ENCODE measurements at regions not wholly inside any gene's neighbourhood (a gene's known extent, or its start where the extent isn't known, plus 50 kb on each side); places are given as distances from the start of the nearest gene placed in this dataset.

DNA sequence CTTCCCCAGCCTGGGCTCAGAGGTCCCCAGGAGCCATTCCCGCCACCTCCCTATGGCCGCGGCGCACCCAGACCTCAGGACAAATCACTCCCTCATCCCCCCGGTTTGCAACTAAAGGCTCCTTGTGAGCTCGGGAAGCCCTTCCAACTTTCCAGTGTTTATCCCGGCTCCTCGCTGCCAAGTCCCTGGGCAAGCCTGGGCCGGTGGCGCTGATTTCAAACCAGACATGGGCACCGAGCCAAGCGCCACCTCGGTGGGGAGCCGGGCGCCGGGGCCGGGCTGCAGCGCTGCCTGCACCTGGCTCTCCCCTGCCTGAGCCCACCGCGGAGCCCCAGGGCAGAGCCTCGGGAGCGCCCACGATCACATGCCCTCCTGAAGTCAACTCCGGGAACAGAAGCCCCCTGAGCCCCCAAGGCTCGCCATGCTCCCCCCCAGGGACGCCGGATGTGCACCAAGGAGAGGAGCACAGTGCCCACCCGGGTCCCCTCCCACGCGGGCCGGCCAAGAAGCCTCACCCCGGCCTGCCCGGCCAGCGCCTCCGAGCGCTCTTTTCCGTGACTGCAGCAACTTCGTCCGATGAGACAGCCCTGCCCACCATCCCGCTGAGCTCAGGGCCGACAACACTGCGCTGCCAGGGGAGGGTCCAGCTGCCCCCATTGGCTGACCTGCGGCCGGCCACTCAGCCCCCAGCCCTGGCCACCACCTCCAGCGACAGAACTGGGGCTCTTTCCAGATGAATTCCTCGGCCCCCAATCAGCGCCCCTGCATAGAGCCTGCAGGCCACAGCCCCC lies 50.0 kb downstream of the NCOR2 start:
- DNase-seq (ENCODE audit: insufficient read length, low spot score) (no peak), FAIRE-seq (no peak)
- no peak for TF ChIP-seq POLR2A (IDR thresholded peaks at IDR 0.05; ENCODE audit: low read depth, low read length)
- TF ChIP-seq TAF1 (IDR thresholded peaks at IDR 0.05; ENCODE audit: low read depth, low read length): no peak
- no peak for TF ChIP-seq SPI1 (IDR thresholded peaks at IDR 0.05; ENCODE audit: low read depth, low read length)
- no peak for TF ChIP-seq POU2F2 (IDR thresholded peaks at IDR 0.05; ENCODE audit: low read depth, low read length)
- TF ChIP-seq PAX5 (IDR thresholded peaks at IDR 0.05; ENCODE audit: insufficient read depth, low read length, severe bottlenecking): no peak
- no peak for TF ChIP-seq POLR2AphosphoS5 (IDR thresholded peaks at IDR 0.05; ENCODE audit: low read depth, low read length)

DNA sequence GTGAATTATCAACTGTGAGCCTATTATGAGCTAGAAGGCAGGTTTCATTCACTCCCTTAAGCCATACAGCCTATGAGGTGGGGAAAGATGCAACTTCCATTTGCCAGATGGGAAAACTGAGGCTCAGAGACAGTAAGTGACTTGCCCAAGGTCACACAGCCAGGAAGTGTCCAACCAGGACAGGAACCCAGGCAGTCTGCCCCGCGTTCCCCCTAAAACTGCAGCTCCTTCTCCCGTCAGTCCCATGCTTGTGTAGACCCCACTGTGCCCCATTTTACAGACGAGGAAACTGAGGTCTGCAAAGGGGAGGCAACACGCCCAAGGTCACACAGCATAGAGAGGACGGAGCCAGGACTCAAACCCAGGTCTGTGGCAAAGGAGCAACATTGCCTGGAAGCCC lies 50.6 kb downstream of the NCOR2 start:
- DNase-seq (ENCODE audit: insufficient read length, low spot score) (no peak), FAIRE-seq (no peak)

DNA sequence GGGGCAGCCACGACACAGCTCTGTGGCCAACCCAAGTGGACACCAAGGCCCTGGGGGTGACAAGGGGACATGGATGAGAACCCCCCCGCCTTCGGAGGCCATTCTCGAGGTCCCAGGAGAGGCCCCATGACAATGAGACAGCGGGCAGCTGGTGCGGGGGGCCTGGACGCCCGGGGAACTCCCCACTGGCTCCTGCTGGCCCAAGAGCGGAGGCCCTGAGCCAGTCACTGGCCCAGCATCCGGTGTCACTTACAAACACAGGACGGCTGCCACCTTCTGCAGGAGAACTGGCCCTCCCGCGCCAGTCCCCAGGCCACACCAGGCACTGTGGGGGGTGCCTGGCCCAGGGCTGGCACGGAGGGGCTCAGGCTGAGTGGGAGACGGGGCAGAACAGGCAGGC lies 51.4 kb downstream of the NCOR2 start:
- no peak for FAIRE-seq
- DNase-seq (ENCODE audit: insufficient read length, low spot score): no peak
- TF ChIP-seq POU2F2 (IDR thresholded peaks at IDR 0.05; ENCODE audit: low read depth, low read length) (no peak), TAF1 (IDR thresholded peaks at IDR 0.05; ENCODE audit: low read depth, low read length) (no peak), PAX5 (IDR thresholded peaks at IDR 0.05; ENCODE audit: insufficient read depth, low read length, severe bottlenecking) (no peak), POLR2A (IDR thresholded peaks at IDR 0.05; ENCODE audit: low read depth, low read length) (no peak), SPI1 (IDR thresholded peaks at IDR 0.05; ENCODE audit: low read depth, low read length) (no peak)

More for the DNA sequence above, 50.6 kb downstream of the NCOR2 start:
- TF ChIP-seq SPI1 (IDR thresholded peaks at IDR 0.05; ENCODE audit: low read depth, low read length): no peak

DNA sequence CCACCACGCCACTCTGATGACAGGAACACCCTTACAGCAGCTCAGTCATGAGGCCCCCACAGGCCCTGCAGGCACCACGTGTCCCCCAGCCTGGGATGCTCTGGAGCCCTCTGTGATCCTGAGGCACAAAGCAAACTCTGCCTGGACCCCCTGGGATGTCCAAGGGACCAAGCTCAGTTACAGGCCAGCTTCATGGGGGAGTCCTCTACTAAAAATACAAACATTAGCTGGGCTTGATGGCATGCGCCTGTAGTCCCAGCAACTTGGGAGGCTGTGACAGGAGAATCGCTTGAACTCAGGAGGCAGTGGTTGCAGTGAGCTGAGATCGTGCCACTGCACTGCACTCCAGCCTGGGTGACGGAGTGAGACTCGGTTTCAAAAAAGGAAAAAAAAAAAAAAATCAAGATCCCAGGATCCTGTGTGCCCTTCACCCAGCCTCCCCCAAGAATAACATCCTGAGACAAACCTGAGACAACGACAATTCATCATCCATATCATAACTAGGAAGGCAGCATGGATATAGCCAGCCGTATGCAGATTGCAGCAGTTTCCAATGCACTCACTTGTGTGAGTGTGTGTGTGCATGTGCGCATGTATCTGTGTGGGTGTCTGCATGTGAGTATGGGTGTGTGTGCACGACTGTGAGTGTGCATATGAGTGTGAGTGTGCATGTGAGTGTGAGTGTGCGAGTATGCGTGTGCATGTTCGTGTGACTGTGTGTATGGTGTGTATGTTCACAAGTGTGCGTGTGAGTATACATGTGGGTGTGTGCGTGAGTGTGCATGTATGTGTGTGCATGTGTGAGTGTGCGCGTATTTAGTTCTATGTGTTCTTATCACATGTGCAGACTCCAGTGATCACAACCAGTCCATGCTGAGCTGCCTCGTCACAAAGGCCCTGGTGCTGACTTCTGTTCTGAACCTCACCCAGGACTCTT lies 52.1 kb downstream of the NCOR2 start:
- TF ChIP-seq PAX5 (IDR thresholded peaks at IDR 0.05; ENCODE audit: insufficient read depth, low read length, severe bottlenecking) (no peak), SPI1 (IDR thresholded peaks at IDR 0.05; ENCODE audit: low read depth, low read length) (no peak), POU2F2 (IDR thresholded peaks at IDR 0.05; ENCODE audit: low read depth, low read length) (no peak), POLR2A (IDR thresholded peaks at IDR 0.05; ENCODE audit: low read depth, low read length) (no peak), TAF1 (IDR thresholded peaks at IDR 0.05; ENCODE audit: low read depth, low read length) (no peak), POLR2AphosphoS5 (IDR thresholded peaks at IDR 0.05; ENCODE audit: low read depth, low read length) (no peak)
- DNase-seq (ENCODE audit: insufficient read length, low spot score): no peak
- peak; percentile 87 for FAIRE-seq

DNA sequence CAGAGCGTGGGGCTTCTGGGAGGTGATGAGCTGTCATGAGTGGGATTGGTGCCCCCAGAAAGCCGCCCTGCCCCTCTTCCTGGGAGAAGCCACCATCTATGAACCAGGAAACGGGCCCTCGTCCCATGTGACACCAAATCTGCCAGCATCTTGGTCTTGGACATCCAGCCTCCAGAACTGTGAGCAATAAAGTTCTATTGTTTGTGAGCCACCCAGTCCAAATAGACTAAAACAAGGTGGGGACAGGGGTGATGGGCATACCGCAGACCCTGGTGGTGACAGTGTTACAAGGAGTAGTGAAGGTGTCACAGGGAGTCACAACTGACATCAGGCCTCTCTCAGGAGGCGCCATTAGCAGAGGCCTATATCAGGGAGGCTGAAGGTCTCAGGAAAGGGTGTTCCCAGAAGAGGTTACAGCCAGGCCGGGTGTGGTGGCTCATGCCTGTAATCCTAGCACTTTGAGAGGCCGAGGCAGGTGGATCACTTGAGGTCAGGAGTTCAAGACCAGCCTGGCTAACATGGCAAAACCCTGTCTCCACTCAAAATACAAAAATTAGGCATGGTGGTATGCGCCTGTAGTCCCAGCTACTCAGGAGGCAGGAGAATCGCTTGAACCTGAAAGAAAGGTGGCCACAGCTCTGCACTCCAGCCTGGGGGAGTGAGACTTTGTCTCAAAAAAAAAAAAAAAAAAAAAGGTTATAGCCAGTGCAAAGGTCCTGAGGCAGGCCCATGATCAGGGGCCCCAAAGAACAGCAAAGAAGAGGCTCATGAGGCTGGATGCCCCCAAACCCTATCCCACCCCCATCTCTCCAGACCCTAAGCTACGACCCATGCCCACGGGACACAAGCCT lies 53.0 kb downstream of the NCOR2 start:
- no peak for TF ChIP-seq PAX5 (IDR thresholded peaks at IDR 0.05; ENCODE audit: insufficient read depth, low read length, severe bottlenecking)
- TF ChIP-seq SPI1 (IDR thresholded peaks at IDR 0.05; ENCODE audit: low read depth, low read length): no peak
- TF ChIP-seq TAF1 (IDR thresholded peaks at IDR 0.05; ENCODE audit: low read depth, low read length): no peak
- no peak for TF ChIP-seq POU2F2 (IDR thresholded peaks at IDR 0.05; ENCODE audit: low read depth, low read length)
- TF ChIP-seq POLR2A (IDR thresholded peaks at IDR 0.05; ENCODE audit: low read depth, low read length): no peak
- TF ChIP-seq POLR2AphosphoS5 (IDR thresholded peaks at IDR 0.05; ENCODE audit: low read depth, low read length): no peak
- DNase-seq (ENCODE audit: insufficient read length, low spot score) (no peak), FAIRE-seq (no peak)

DNA sequence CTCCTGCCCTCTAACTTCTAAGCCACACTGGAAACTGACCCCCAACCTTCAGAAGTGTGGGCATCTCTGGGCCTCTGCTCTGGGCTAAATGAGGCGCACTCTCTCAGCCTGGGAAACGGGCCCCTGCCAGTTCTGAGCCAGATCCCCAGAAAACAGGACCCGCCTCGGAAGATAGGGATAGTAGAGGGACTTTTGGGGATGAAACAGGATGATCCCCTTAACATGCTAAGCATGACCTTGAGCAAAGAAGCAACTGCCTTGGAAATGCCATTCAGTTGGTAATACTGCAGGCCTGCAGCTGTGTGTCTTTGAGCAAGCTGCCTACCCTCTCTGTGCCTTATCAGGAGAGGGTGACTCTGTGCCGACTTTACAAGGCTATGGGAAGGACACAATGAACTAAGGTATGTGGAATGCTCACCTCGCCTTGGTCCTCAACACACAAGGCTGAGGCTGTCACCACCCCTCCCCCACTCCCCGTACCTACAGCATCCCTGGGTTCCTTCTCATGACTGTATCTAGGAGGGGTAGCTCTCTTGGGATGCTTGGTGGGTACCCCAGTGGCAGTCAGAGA lies 54.0 kb downstream of the NCOR2 start:
- TF ChIP-seq TAF1 (IDR thresholded peaks at IDR 0.05; ENCODE audit: low read depth, low read length) (no peak), POLR2AphosphoS5 (IDR thresholded peaks at IDR 0.05; ENCODE audit: low read depth, low read length) (no peak), SPI1 (IDR thresholded peaks at IDR 0.05; ENCODE audit: low read depth, low read length) (no peak), PAX5 (IDR thresholded peaks at IDR 0.05; ENCODE audit: insufficient read depth, low read length, severe bottlenecking) (no peak), POU2F2 (IDR thresholded peaks at IDR 0.05; ENCODE audit: low read depth, low read length) (no peak), POLR2A (IDR thresholded peaks at IDR 0.05; ENCODE audit: low read depth, low read length) (no peak)
- FAIRE-seq: no peak
- DNase-seq (ENCODE audit: insufficient read length, low spot score): no peak

DNA sequence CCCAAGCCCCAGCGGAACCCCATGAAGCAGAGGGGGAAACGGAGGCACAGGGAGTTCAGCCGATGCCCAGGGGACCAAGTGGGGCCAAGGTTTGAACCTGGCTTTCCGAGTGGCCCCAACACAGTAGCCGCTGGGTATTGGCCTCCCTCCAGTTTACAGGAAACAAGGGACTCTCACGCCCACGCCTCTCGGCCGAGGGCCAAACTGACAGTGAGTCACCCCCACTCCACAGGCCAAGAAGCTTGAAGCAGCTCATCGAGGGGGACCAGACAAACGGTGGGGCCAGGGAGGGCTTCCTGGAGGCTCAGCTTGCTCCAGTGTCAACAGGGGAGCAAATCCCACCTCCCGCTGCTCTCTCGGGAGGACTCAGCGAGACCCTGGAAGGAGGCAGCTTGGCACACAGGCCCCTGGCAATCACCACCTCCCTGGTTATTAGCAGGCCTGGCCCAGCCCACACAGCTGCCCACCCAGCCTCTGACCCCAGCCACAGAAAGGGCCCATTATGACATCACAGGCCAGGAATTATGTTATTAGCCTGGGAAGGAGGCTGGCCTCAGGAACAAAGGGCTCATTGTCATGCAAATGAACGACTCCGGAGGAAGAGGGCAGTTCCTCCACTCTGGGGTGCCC lies 54.6 kb downstream of the NCOR2 start:
- no peak for FAIRE-seq
- DNase-seq (ENCODE audit: insufficient read length, low spot score): no peak

DNA sequence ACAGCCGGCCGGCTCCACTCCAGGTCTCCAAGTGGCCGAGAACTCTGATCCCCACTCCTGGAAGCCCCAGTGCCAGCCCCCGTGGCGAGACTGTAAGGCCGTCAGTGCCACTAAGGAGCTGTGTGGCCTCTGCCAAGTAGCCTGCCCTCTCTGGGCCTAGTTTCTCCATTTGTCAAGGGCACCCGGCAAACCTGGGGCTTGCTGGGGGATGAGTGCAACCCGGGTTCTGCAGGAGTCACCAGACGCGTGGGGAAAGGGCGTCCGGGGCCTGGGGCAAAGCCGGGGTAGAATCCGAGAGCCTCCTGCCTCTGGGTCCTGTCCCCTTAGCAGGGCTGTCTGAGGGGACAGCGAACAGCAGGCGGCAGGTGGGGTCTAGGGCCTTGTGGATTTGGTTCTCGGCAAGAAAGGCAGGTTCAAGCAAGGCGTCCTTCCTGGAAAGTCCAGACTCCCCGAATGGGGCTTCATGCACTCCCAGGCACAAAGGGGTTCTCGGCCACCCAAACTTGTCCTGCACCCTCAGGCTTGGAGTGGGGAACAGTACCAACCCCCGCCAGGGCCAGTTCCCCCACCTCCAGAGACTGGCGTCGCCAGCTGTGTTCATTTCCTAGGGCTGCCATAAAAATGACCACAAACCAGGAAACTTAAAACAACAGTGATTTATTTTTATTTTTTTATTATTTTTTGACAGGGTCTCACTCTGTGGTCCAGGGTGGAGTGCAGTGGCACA lies 56.0 kb downstream of the NCOR2 start:
- DNase-seq (ENCODE audit: insufficient read length, low spot score): no peak
- TF ChIP-seq PAX5 (IDR thresholded peaks at IDR 0.05; ENCODE audit: insufficient read depth, low read length, severe bottlenecking) (no peak), POLR2A (IDR thresholded peaks at IDR 0.05; ENCODE audit: low read depth, low read length) (no peak), POU2F2 (IDR thresholded peaks at IDR 0.05; ENCODE audit: low read depth, low read length) (no peak), POLR2AphosphoS5 (IDR thresholded peaks at IDR 0.05; ENCODE audit: low read depth, low read length) (no peak), TAF1 (IDR thresholded peaks at IDR 0.05; ENCODE audit: low read depth, low read length) (no peak), SPI1 (IDR thresholded peaks at IDR 0.05; ENCODE audit: low read depth, low read length) (no peak)
- no peak for FAIRE-seq

More for the DNA sequence above, 54.6 kb downstream of the NCOR2 start:
- TF ChIP-seq SPI1 (IDR thresholded peaks at IDR 0.05; ENCODE audit: low read depth, low read length) (no peak), POU2F2 (IDR thresholded peaks at IDR 0.05; ENCODE audit: low read depth, low read length) (no peak), POLR2A (IDR thresholded peaks at IDR 0.05; ENCODE audit: low read depth, low read length) (no peak), POLR2AphosphoS5 (IDR thresholded peaks at IDR 0.05; ENCODE audit: low read depth, low read length) (no peak), TAF1 (IDR thresholded peaks at IDR 0.05; ENCODE audit: low read depth, low read length) (no peak), PAX5 (IDR thresholded peaks at IDR 0.05; ENCODE audit: insufficient read depth, low read length, severe bottlenecking) (no peak)

Data from GM12891 (cell line).